ENCODE measurements at regions not wholly inside any gene's neighbourhood (a gene's known extent, or its start where the extent isn't known, plus 50 kb on each side); places are given as distances from the start of the nearest gene placed in this dataset.

DNA sequence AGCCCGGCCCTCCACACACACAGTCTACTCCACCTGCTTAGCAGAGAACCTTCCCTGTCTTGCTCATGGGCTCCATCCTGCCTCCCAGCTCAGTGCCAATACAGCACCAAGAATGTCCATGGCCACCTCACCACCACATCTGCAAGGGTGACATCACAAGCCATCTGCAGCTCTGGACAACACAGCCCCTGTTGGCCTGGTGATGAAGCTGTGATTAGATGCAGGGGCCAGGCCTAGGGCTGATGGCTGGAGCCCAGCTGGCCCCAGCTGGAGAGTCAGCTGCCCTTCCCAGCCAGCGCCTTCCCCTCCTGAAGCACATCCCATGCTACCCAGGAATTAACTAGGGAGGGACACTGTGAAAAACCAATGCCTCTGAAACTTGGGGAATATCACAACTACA, 91.1 kb downstream of the TTC32 start:
- TF ChIP-seq, protein P1, sequence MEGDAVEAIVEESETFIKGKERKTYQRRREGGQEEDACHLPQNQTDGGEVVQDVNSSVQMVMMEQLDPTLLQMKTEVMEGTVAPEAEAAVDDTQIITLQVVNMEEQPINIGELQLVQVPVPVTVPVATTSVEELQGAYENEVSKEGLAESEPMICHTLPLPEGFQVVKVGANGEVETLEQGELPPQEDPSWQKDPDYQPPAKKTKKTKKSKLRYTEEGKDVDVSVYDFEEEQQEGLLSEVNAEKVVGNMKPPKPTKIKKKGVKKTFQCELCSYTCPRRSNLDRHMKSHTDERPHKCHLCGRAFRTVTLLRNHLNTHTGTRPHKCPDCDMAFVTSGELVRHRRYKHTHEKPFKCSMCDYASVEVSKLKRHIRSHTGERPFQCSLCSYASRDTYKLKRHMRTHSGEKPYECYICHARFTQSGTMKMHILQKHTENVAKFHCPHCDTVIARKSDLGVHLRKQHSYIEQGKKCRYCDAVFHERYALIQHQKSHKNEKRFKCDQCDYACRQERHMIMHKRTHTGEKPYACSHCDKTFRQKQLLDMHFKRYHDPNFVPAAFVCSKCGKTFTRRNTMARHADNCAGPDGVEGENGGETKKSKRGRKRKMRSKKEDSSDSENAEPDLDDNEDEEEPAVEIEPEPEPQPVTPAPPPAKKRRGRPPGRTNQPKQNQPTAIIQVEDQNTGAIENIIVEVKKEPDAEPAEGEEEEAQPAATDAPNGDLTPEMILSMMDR (conservative IDR thresholded peaks at IDR 0.05; ENCODE audit: low read depth, low read length): no peak
- TF ChIP-seq EZH2 (IDR thresholded peaks at IDR 0.05; ENCODE audit: low read length, unreplicated experiment): no peak

Data from PC-3 (cell line).